NCI-H1092 treated with DMSO at 0.1 percent for 48 hours (cell line): ENCODE measurements at regions not wholly inside any gene's neighbourhood (a gene's known extent, or its start where the extent isn't known, plus 50 kb on each side); places are given as distances from the start of the nearest gene placed in this dataset.

Experiments used
- DNase-seq: peaks from one replicate; lab custom pipeline; 2025; lab: John Stamatoyannopoulos, UW

GRCh38 chr15:37576952-37577351 is 357.5 kb upstream of the TMCO5A start:
- DNase-seq, result no peak

GRCh38 chr15:37581866-37582532 is 352.4 kb upstream of the TMCO5A start:
- DNase-seq, result no peak

- DNase-seq, result no peak
These were observed 351.6 kb upstream of the TMCO5A start for GRCh38 chr15:37582852-37583251.

- no peak for DNase-seq
These were observed 348.3 kb upstream of the TMCO5A start for GRCh38 chr15:37586011-37586583.

- no peak for DNase-seq
These were observed 347.5 kb upstream of the TMCO5A start for GRCh38 chr15:37586976-37587375.

- DNase-seq, result no peak
These were observed 340.0 kb upstream of the TMCO5A start for GRCh38 chr15:37594417-37594816.

- DNase-seq, result no peak
These were observed 338.9 kb upstream of the TMCO5A start for GRCh38 chr15:37595426-37595970.

GRCh38 chr15:37599156-37599555 is 335.3 kb upstream of the TMCO5A start:
- DNase-seq, result no peak

- no peak for DNase-seq
These were observed 318.2 kb upstream of the TMCO5A start for GRCh38 chr15:37616215-37616614.

- DNase-seq, result no peak
These were observed 316.1 kb upstream of the TMCO5A start for GRCh38 chr15:37618353-37618752.

- DNase-seq, result no peak
These were observed 314.9 kb upstream of the TMCO5A start for GRCh38 chr15:37619358-37620042.

GRCh38 chr15:37625576-37625975 is 308.9 kb upstream of the TMCO5A start:
- no peak for DNase-seq

GRCh38 chr15:37628507-37628906 is 305.9 kb upstream of the TMCO5A start:
- no peak for DNase-seq

- DNase-seq, result no peak
These were observed 297.7 kb upstream of the TMCO5A start for GRCh38 chr15:37636736-37637135.

GRCh38 chr15:37638116-37638515 is 296.3 kb upstream of the TMCO5A start:
- no peak for DNase-seq

GRCh38 chr15:37638691-37639090 is 295.7 kb upstream of the TMCO5A start:
- DNase-seq, result no peak

- no peak for DNase-seq
These were observed 281.6 kb upstream of the TMCO5A start for GRCh38 chr15:37652646-37653417.

- DNase-seq, result no peak
These were observed 256.3 kb upstream of the TMCO5A start for GRCh38 chr15:37678124-37678523.

GRCh38 chr15:37679627-37680026 is 254.8 kb upstream of the TMCO5A start:
- DNase-seq, result no peak

- DNase-seq, result no peak
These were observed 252.1 kb upstream of the TMCO5A start for GRCh38 chr15:37682304-37682703.

- no peak for DNase-seq
These were observed 242.5 kb upstream of the TMCO5A start for GRCh38 chr15:37691911-37692310.

- no peak for DNase-seq
These were observed 240.5 kb upstream of the TMCO5A start for GRCh38 chr15:37693926-37694325.
